GM13977 (cell line): ENCODE measurements at regions not wholly inside any gene's neighbourhood (a gene's known extent, or its start where the extent isn't known, plus 50 kb on each side); places are given as distances from the start of the nearest gene placed in this dataset.

Source experiments
- DNase-seq: peaks from one replicate; pipeline ENCODE4 v3.0.0; 2012; ENCODE audit warnings: low spot score
- in situ Hi-C: fragments of 300-500 bp; cut with MboI; formaldehyde crosslinking; loops from one replicate; pipeline ENCODE4 v1.12.0; 2022; ENCODE audit warnings: low sequenced_read_pairs, low pct_unique_long_range_greater_than_20kb, mixed read lengths, inconsistent platforms; ENCODE audit not compliant: unreplicated experiment
- TF ChIP-seq, protein P1 (sequence below): IDR thresholded peaks from 2 replicates; pipeline ENCODE4 v1.5.1; 2012; ENCODE audit warnings: mild to moderate bottlenecking, control low read depth; ENCODE audit not compliant: insufficient read depth; ENCODE audit errors: extremely low read depth, missing control alignments

DNA sequence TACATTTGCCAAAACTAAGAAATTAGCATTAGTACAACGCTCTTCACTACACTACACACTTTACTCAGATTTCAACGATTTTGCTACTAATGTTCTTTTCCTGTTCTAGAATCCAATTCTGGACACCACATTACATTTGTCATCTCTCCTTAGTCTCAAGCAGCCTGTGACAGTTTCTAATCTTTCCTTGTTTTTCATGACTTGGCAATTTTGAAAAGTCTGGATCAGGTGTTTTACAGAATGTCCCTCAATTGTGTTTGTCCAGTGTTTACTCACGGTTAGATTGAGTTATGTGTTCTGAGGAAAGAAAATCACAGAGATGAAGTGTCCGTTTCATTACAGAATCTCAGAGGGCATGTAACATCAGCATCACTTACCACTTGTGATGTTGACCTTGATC is 372.6 kb downstream of the TFAP2A start:
- in situ Hi-C loops = no loop called here
- no peak for DNase-seq
- TF ChIP-seq, protein P1, sequence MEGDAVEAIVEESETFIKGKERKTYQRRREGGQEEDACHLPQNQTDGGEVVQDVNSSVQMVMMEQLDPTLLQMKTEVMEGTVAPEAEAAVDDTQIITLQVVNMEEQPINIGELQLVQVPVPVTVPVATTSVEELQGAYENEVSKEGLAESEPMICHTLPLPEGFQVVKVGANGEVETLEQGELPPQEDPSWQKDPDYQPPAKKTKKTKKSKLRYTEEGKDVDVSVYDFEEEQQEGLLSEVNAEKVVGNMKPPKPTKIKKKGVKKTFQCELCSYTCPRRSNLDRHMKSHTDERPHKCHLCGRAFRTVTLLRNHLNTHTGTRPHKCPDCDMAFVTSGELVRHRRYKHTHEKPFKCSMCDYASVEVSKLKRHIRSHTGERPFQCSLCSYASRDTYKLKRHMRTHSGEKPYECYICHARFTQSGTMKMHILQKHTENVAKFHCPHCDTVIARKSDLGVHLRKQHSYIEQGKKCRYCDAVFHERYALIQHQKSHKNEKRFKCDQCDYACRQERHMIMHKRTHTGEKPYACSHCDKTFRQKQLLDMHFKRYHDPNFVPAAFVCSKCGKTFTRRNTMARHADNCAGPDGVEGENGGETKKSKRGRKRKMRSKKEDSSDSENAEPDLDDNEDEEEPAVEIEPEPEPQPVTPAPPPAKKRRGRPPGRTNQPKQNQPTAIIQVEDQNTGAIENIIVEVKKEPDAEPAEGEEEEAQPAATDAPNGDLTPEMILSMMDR = no peak

DNA sequence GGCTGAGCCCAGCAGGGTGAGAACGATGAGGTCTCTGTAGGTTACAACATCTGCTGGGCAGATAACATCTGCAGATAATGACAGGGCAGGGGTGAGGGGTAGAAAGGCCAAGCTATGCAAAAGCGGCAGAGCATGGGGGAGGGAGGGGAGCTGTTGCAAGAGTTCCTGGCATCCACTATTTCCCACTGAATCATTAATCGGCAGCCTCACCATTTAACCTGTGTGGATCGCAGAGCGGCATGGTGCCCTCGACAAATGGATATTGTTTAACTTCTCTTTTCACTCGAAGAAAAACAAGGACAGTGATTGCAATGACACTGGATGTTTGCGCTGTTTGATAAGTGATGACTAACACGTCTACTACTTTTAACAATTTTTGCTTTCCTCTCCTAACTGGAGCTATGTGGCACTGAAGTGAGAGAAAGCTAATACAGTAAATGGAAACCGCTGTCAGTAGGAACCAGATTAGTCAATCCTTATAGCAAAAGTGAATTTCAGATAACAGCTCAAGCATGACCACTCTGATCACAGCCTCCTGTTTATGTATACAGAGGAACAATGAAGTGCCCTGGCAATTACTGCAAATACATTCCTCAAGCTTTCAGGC is 381.5 kb downstream of the TFAP2A start:
- in situ Hi-C loops = no loop called here
- TF ChIP-seq, protein P1 = no peak
- no peak for DNase-seq

DNA sequence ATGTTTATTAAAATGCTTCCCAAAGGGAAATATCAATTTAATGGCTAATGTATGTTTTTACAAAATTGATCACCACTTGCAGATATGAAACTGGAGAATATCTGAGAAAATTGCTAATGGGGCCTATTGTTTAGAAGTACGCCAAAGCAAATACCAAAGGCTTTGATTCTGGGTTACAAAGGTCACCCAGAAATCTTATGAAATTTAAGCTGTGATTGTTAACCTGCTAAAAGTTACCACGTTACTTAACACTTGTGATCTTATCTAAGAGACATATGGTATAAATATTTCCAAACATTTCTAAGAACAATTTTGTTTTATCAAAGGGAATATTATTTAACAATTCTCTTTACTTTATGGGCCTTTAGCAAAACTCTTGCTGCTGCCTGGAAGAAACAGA is 383.3 kb downstream of the TFAP2A start:
- in situ Hi-C loops = no loop called here

DNA sequence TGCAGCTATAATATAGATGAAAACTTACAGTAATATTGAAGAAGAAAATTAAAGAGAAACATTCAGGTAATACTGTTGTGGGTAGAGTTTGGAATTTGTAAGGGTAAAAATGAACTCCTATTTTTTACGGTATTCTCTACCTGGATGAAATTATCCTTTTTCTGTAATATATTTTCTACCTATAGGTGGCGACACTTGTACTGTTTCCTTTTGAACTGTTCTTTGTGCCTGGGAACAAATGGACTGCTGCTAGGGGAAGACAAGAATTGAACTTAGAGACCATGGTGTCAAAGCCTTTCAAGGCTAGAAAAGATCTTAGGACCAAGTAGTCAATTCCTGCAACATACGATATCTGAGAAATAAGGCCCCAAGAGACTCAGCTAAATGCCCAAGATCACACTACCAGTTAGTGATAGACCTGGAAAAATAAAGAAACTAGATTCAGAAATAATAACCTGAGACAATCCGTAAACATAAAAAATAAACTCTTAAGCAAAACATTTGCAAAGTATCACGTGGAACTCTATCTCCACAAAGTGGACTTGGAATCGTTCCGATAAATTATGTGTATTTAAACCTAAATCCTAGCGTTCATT is 383.8 kb downstream of the TFAP2A start:
- in situ Hi-C loops = no loop called here
- peak; percentile 12 for DNase-seq
- TF ChIP-seq, protein P1 = peak; percentile 51

More for the DNA sequence above, 383.3 kb downstream of the TFAP2A start:
- TF ChIP-seq, protein P1 = no peak
- no peak for DNase-seq

DNA sequence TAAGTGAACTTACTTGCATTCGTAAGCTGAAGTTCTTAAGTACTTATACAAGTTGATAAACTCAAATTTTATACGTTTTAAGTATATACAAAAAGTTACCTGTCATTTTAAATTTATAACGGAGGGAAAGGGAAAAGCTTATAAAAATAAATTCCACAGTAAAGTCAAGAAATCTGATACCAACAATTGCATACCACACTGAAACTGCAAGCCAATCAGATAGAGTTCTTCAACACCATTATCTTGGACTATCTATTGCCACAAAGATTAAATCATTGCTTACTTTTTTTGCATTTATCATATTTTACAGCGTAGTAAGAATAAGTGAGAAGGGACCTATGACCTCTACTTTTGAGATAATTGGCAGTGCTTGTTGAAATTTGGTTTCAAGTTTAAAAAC is 386.7 kb downstream of the TFAP2A start:
- DNase-seq = no peak
- TF ChIP-seq, protein P1 = no peak
- in situ Hi-C loops = no loop called here

DNA sequence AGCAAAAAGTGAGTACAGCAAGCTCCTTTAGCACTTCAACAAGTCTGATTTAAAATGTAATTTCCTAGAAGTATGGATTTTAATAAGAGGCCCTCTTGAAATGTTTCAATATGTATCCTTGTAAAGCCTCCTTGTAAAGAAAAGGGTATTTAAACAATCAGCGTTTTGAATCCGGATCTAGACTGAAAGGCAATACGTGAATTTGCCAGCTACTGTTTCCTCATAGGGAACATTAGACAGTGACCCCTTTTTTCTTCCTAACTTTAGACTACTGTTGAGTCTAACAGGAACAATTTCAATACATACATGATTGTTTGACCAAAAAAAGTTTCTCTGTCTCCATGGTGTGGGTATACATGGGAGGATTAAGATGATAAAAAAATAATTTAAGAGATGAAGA is 395.0 kb downstream of the TFAP2A start:
- in situ Hi-C loops = no loop called here
- no peak for DNase-seq
- TF ChIP-seq, protein P1 = no peak
